22Rv1 (cell line): ENCODE measurements at regions not wholly inside any gene's neighbourhood (a gene's known extent, or its start where the extent isn't known, plus 50 kb on each side); places are given as distances from the start of the nearest gene placed in this dataset.

ENCODE experiments used
- CTCF ChIP-seq: fragments of 450-650 bp; IDR thresholded peaks from 2 replicates; pipeline ENCODE4 v1.5.1; 2017; ENCODE audit warnings: mild to moderate bottlenecking
- ZFX ChIP-seq: fragments of 450-650 bp; IDR thresholded peaks from 2 replicates; pipeline ENCODE4 v1.6.1; 2017; ENCODE audit warnings: antibody characterized with exemption, borderline replicate concordance

GRCh38 chr6:47917202-47917601 is 135.4 kb downstream of the OPN5 start:
- no peak for TF ChIP-seq CTCF
- no peak for TF ChIP-seq ZFX
